GM18870 (cell line): ENCODE measurements at regions not wholly inside any gene's neighbourhood (a gene's known extent, or its start where the extent isn't known, plus 50 kb on each side); places are given as distances from the start of the nearest gene placed in this dataset.
"Not testable (repeated sequence)": the region's sequence is repeated elsewhere in the genome, so short reads cannot be mapped to it uniquely, and the experiment has no call there.

Experiments
- ATAC-seq: cut with Tn5 transposase; IDR thresholded peaks from one replicate; pipeline ENCODE4 v1.9.1; 2021; ENCODE audit warnings: moderate library complexity; ENCODE audit not compliant: unreplicated experiment

DNA sequence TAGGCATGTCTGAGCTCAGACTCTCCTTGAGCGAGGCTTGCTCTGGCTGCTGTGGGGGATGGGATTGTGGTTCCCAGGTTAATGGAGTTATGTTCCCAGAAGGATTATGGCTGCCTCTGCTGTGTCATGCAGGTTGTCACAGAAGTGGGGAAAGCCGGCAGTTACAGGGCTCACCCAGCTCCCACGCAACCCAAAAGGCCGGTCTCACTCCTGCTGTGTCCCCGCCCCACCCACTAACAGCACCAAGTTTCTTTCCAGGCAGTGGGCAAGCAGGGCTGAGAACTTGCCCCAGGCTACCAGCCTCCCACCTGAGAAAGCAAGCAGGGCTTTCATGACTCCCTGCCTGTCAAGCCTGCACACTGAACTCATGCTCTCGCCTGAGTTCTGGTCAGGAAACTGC, 750.5 kb downstream of the FRK start:
- no peak for ATAC-seq

GRCh38 chr6:115302731-115303130, 758.0 kb downstream of the FRK start:
- no peak for ATAC-seq

GRCh38 chr6:115287467-115287866, 773.2 kb downstream of the FRK start:
- no peak for ATAC-seq

- ATAC-seq = no peak
Measured at GRCh38 chr6:115276881-115277565, 783.7 kb downstream of the FRK start.

DNA sequence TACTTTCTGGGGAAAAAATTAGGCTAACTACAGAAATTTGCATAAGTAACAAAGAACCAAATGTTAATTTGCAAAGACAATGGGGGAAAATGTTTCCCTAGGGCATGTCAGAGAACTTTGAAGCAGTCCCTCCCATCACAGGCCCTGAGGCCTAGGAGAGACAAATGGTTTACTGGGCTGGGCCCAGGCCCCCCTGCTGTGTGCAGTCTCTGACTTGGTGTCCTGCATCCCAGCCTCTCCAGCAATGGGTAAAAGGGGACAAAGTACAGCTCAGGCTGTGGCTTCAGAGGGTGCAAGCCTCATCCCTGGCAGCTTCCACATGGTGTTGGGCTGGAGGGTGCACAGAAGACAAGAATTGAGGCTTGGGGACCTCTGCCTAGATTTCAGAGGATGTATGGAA, 788.4 kb downstream of the FRK start:
- ATAC-seq = no peak

- ATAC-seq = no peak
Measured at GRCh38 chr6:115271434-115271833, 789.3 kb downstream of the FRK start.

- ATAC-seq = no peak
Measured at GRCh38 chr6:115270953-115271352, 789.7 kb downstream of the FRK start.

GRCh38 chr6:115241373-115241772, 819.3 kb downstream of the FRK start:
- no peak for ATAC-seq

GRCh38 chr6:115221198-115221597, 839.5 kb downstream of the FRK start:
- ATAC-seq = no peak

- no peak for ATAC-seq
Measured at GRCh38 chr6:115220551-115221159, 840.0 kb downstream of the FRK start.

DNA sequence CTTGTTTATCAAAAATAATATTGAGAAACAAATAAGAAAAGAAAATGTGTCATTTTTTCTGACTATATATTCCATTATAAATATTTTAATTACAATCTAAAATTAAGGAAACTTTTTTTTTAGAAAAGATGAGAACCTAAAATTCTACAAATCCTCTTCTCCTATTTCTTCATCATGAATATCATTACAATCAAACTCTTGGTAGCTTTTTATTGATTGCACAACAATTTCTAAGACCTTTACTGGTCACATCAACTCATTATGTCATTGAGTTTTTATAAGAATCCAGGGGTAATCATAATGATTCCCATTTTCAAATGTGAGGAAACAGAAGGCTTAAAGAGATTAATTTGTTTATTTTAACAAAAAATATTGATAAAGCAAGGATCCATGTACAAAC, 841.0 kb downstream of the FRK start:
- no peak for ATAC-seq

DNA sequence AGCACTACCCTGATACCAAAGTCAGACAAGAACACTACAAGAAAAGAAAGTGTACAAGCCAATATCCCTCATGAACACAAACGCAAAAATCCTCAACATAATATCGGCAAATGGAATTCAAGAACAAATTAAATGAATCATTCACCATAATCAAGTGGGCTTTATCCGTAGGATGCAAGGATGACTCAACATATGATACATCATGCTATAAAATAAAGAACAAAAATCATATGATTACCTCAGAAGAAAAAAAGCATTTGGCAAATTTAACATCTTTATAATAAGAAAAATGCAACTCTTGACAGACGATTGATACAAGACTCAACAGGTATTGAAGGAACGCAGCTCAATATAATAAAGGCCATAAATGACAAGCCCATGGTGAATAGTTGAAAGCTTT, 843.9 kb downstream of the FRK start:
- no peak for ATAC-seq

GRCh38 chr6:115214283-115214682, 846.4 kb downstream of the FRK start:
- ATAC-seq = no peak

DNA sequence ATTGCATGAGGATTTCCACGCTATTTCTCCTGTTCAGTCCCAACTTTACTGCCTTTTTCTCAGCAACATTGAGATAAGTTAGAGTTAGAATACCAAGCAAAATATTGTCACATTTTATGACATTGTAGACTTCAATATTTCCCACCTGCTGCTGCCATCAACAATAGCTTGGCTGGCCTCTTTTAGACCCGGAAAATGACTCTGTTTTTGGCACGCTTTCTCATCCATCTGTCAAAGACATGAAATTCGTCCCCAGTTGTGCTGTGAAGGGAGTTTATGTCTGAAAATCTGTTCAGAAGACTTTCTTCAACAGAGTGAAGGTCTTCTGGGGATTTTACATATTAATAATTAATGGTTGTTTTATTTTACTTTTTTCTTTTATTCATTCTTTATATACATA, 857.3 kb downstream of the FRK start:
- ATAC-seq = no peak

DNA sequence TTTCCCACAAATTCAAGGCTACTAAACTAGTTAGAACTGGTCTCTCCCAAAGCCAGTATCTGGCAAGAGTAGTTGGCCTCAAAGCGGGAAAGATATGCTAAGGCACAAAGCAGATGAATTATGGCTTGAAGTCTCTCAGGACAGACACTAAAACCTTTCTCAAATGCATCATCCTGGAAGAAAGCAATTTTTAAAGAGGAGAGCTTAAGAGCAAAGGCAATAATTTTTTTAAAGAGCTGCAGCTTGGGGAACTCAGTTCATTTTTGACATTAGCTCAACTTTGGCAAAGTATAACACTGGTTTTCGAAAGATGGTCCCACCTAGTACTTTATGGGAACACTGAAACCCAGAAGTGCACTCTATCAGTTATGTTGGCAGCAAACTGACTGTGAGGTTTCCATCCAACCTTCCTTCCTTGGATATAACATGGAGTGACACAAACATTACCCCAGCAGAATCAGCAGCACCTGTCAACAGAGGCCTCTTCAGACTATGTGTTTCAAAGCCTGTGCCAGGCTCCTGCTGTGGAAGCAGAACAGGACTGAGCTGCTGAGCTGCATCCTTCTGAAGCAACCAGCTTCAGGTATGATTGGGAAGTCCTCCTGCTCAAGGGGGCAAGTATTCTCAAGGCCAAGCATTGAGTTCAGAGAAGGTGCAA, 852.3 kb upstream of the HS3ST5 start:
- ATAC-seq = no peak

- ATAC-seq = no peak
Measured at GRCh38 chr6:115191989-115192388, 849.2 kb upstream of the HS3ST5 start.

- ATAC-seq = no peak
Measured at GRCh38 chr6:115190534-115190933, 847.7 kb upstream of the HS3ST5 start.

- ATAC-seq = not testable (repeated sequence)
Measured at GRCh38 chr6:115175456-115175855, 832.6 kb upstream of the HS3ST5 start.

GRCh38 chr6:115165912-115166311, 823.1 kb upstream of the HS3ST5 start:
- ATAC-seq = not testable (repeated sequence)

- no peak for ATAC-seq
Measured at GRCh38 chr6:115159733-115160132, 816.9 kb upstream of the HS3ST5 start.

GRCh38 chr6:115137910-115138309, 795.1 kb upstream of the HS3ST5 start:
- ATAC-seq = no peak

DNA sequence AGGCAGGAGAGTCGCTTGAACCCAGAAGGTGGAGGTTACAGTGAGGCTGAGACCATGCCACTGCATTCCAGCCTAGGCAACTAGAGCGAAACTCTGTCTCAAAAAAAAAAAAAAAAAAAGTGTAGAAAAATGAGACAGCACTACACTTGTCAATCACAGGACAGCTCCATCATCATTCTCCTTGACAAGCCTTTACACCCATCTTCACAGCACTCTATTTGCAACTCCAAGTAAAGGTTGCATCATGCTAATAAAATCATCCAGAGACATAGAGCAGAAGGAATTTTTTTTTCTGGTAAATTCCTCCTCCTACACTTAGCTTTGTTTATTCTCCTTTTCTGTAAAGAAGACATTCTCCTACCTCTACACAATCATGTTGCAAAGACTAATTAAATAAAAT, 791.0 kb upstream of the HS3ST5 start:
- no peak for ATAC-seq
